HT-29 (cell line): ENCODE measurements at regions not wholly inside any gene's neighbourhood (a gene's known extent, or its start where the extent isn't known, plus 50 kb on each side); places are given as distances from the start of the nearest gene placed in this dataset.

ENCODE experiments used
- DNase-seq: peaks from one replicate; pipeline ENCODE4 v3.0.0-alpha.2; 2015; ENCODE audit warnings: low spot score

DNA sequence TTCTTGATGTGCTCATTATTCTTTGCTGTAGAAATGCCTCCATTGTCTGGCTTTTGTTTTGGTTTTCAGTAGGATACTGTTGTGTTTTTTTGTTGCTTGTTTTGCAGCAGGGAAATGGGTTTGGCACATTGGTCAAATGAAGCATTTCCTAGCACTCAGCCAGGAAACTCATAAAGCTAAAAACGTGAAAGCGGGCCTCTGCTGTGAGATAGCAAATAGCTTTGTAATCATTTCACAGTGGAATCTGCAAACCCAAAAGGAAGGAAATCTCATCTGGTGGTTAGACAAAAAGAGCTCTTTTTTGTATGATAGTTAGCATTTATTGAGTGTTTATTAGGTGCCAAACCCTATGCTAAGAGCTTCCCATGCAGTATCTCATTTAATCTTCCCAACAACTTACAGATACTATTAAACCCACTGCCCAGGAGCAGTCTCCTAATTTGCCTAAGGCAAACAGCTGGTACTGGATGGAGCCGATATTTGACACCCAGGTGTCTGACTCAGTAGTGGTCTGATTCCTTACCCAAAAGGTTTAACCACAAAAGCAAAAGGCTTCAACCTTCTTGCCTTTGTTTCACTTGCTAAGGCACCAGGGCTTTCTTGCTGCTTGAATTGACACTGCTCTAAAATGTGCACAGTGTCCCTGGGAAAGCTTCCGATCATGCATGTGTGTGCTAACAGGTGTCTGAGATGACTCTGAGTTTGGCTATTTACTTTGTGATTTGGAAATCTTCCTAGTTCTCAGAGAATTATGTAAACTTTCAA is 527.9 kb upstream of the MDFIC2 start:
- no peak for DNase-seq

DNA sequence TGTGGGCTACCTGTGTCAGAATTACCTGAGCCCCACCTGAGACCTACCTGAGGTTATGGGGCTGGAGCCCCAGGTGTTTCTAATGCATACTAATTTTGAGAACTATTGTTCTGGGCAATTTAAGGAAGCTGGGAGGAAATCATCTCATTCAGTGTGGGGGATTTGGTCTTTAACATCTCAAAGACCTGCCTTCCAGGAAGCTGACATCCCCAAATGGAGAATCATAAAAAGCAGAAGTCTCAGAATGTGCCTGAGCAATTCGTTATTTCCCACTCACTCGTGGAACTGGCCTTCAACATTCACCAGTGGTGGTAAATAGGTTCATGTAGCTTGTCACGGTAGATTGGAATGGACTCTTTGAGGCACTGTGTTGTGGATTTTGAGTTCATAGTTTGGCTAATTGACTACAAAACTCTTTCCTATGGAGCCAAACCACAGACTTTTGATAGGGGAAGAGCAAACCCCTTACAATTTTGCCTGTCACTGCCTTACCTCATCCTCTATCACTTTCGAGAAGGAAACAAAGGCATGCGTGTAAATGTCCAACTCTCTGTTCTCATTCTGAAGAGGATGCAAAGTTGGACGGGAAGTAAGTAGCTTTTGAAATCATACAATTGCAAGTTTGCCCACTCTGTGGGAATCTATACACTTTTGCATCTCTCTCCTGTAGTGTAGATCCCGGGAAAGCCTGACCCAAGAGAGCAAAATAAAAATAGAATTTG is 521.0 kb upstream of the MDFIC2 start:
- DNase-seq, result no peak

DNA sequence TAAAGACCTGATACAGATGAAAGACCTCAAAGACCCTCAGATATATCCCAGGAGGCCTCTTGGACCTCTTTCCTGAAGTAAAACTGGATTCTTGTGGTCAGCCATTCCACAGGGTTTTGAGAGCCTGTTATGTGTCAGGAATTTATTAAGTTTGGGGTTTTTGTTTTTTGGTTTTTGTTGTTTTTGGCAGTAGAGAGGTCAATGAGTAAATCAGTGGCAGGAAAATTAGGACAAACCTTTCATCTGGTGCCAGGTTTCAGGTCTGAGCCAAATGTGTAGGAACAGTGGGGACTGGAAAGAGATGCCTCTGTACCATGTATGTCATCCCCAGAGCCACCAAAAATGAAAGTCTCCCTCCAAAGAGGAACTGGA is 520.4 kb upstream of the MDFIC2 start:
- no peak for DNase-seq

DNA sequence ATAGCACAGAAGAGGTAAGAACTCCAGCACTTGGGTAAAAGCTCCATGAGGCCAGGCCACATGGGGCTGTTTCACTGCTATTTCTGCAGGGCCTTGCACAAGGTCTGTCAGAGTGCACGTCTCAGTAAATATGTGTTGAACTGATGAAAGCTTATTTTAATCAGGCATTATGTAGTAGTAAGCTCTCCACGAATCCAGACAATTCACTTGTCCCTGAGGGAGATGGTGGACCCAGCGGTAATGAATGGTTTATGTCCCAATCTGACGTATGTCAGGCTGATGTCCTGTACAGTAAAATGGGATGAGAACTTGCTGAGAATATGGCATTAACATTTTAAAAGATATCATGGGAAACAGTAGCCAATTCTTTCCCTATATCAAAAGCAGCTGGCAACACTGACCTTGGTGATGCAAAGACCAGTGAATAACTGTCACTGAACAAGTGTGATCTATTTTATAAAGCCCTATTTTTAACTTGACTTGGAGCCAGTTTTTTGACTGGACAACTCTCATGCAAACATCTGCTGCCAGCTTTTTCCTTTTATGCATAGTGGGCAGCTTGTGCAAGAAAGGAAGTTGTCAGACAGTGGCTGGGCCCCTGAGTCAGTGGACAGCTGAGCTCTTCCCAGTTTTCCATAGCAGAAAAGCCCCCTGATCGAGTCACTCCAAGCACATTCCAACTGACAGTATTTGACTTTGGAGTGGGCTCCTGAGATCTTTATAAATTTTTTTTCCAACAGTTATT is 519.8 kb upstream of the MDFIC2 start:
- no peak for DNase-seq

DNA sequence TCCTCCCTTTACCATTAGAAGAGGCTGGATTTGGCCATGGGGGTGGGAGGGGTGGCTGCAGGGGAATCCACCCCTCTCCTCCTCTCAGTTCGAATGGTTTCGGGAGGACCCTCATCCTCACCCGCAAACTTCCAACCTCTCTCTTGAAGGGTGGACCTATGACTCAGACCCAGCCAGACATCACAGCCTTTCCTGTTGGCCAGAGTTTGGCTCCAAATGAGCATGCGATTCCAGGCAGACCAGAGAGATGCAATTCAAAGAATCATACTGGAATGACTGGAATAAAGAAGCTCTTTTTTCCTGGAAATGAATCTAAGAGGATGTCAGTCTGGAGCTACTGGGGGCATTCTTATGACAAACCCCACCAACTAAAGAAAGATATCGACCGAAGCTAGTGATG is 516.7 kb upstream of the MDFIC2 start:
- DNase-seq, result no peak

DNA sequence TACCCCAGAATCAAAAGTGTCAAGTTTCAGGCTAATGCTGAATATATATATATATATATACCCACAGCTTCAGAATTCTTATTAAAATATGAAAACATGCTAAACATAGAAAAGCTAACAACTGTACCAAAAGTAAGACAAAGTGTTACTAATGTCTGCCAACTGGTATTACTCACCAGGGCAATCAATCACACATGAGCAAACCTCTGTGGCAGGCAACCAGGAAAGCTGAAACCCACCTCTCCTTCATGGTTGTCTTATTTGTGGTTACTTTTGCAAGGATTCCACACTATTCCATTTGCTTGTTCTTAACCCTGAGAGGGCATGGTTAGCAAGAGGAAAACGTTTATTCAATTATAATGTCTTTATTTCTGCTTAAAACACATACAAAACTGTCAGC is 512.3 kb upstream of the MDFIC2 start:
- no peak for DNase-seq

DNA sequence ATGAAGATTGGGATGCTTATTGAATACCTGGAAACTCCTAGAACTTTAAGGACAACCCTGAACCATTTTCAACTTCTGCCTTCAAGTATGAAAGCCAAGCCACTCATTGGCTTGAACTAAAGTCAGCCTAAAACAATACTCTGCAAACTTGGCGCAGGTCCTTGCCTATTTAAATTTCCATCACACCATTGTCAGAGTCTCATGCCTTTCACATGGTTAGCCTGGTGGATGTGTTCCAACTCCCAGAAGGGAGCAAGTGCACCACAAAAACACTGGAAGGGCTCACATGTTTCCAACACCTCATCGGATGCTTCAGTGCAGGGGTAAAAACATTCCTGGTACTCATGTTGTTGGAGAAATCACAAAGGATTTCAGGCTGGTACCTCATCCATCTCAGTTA is 511.6 kb upstream of the MDFIC2 start:
- no peak for DNase-seq

DNA sequence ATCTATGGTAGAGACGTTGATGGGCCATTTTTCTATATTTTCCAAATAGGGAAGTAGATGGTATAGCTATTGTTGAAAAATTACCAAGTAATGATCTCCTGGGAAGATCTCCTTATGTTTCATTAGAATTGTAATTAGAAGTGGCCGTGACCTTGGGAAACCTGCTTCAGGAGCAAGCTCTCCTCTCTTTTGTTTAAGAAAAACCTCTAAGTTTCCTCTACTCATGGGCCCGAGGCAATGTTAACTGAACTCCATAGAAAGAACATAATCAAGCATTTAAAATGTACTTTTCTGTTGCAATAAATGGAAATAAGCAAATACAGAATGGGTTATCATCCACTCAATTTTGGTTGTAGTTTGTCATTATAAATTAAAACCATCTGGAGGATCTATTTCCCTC is 511.2 kb upstream of the MDFIC2 start:
- no peak for DNase-seq

DNA sequence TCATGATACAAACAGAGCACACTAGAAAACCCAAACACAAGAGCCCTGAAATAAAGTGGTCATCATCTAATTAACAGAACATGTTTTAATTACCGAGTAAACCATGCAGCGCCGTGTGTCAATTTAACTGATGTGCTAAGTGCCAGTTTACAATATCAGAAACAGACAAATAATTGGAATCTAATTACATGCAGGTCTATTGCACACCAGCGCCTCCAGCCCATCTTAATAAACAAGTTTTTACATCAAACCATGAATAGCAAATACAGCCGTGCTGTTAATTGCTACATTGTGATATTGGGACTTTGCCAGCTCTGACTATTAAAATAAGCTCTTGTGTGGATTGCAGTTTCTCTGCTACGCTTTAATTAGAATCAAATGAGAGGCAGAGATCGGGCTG is 510.2 kb upstream of the MDFIC2 start:
- DNase-seq, result no peak

DNA sequence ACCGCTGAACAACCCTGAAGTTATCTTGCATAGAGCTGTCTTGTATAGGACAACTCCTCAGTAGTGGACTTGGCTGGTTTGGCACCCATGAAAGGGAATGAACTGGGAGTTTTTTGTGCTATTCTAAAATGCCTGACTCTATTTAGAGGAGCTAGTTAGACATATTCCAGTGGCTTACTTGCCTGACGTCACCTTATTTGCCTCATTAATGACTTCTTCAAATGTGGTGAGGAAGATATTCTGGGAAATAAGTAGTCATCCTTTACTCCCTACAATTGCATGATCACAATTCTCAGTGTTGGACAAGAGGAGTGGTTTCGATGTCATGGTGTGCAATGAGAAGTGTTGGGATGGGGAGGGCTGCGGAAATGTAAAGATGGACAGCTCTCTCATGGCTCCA is 509.2 kb upstream of the MDFIC2 start:
- no peak for DNase-seq

DNA sequence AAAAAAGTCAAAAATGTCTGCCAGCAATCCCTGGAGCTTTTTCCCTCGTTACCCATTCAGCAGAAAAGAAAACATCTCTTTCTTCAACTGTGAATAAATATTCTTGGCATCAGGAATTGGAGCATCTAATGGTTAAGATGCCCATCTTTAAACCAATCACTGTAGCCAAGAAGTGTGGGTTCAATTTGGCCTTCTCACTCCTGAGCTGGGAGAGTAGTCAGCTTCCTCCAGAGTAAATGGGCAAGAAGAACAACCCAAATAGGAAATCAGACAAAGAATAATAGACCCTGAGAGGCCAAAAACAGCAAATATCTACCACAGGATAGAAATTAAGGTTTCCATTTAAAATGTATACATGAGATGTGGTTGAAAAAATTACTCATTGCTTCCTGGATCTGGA is 508.0 kb upstream of the MDFIC2 start:
- DNase-seq, result no peak

DNA sequence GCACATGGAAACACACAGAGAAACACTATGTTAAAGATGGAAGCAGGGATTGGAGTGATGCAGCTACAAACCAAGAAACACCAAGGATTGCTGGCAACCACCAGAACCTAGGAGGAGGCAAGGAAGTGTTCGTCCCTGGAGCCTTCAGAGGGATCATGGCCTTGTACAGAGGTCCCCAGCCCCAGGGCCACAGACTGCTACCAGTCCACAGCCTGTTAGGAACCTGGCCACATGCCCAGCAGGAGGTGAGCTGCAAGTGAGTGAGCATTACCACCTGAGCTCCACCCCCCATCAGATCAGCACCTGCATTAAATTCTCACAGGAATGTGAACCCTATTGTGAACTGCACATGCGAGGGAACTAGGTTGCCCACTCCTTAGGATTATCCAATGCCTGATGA is 505.7 kb upstream of the MDFIC2 start:
- DNase-seq, result no peak

DNA sequence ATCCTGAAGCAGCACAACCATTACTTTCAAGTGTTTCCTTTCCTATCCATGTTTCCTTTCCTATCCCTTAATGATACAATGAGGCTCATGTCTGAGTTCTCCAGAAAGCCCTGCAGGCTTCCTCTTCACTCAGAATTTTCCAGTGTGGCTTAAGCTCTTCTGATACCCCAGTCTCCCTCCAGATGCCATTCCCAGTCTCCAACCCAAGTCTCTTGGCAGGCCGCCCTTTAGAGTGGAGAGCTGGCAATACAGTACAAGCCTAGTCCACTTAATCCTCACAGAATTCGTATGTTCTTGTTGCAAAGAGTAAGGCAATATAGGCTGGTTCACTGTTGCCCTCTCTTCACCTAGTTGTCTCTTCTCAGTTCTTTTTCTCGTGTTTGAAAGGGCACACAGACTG is 503.9 kb upstream of the MDFIC2 start:
- DNase-seq, result no peak

DNA sequence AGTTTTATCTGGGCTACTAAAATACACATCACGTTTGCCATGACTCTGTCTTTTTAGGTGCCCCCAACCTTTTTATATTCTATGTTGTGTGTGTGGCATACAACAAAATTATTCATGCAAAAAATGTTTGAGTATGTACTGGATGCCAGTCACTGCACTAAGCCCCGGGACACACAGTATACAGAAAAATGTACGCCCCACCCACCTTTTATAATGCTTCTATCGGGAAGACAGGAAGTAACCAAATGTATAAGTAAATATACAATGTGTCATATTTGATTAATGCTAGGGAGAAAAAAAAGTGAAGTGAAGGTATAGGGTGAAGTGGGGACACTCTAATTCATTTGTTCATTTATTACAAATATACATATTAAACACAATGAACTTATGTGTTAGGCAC is 503.4 kb upstream of the MDFIC2 start:
- DNase-seq, result no peak

DNA sequence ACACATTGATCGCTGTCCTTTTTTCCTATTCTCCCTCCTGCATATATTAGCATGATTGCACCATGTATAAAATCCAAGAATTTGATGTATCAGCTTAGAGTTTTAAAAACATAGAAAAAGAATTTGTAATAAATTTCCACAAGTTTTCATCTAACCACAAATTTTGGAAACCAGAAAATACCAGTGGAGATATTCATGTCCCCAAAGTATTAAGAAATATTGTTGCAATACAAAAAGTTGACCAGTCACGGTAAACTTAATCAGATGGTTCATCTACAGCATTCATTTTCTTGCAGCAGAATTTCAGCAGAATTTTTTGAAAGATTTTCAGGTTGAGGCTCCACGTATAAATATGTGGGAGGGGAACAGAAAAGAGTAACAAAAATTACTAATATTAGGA is 500.9 kb upstream of the MDFIC2 start:
- DNase-seq, result no peak

DNA sequence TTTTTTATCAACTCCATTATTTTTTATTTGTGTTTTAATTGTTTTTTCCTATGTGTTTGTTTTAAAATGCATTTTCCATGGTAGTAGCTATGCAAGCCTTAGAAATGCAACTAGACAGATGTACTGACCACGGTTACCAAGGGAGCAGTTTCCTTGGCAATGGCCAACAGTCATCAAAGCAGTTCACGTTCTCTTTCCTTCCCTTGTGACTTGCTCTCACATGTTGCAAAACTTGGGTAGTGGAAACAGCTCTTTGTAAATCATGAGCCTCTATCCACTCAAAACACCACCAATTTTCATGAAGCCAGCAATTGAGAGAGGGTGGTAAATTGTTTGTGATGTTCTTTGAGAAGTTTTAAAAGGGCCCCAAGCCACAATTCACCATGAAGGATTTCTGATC is 499.4 kb upstream of the MDFIC2 start:
- DNase-seq, result no peak

DNA sequence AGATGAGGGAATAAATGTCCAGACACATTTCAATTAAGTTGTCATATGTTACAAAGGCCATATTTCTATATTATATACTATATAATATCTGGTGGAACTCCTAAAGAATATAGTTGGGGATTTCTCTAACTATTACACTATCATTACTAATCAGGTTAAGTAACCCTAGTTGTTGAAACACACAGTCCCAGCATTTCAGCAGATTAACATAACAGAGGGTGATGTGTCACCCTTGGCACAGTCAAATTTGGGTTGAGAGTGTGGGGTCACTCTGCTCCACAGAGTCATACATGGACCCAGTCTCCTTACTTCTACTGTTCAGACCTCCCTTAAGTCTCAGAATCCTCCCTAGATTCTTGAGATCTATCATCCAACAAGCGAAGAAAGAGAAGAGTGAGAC is 496.4 kb upstream of the MDFIC2 start:
- DNase-seq, result no peak

DNA sequence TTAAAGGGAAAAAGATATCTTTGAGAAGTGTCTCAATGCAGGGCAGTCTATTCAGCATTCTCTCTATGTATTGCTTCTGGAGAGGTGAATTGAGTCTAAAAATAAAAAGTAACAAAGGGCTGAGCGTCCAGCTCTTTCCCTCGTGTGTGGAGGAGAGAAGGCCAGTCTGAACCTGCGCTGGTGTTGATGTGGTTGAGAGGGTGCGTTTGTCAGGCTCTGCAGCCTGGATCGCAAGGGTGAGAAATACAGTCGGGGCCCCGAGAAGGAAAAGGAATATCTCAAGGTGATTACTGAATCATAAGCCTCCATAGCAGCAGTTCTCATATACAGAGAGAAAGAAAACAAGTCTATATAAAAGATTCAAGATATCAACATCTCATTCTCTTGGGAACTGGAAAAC is 494.1 kb upstream of the MDFIC2 start:
- DNase-seq, result no peak

DNA sequence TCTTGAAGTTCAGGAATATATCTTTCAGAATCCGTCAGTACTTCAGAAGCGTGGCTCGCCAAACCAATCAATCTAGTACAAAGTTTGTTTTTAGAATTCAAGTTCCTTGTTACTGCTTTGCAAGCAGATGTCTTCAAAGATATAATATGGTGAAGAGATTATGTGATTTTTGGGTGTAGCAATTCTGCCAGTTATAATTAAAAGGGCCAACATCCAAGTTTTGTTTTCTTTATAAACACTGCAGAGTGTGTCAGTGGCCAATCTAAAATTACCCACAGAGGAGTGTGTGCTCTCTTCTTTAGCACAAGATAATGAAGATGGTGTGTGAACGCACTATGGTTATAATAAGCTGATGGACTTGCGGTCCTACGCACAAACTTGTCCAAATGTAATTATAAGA is 493.6 kb upstream of the MDFIC2 start:
- DNase-seq, result no peak

DNA sequence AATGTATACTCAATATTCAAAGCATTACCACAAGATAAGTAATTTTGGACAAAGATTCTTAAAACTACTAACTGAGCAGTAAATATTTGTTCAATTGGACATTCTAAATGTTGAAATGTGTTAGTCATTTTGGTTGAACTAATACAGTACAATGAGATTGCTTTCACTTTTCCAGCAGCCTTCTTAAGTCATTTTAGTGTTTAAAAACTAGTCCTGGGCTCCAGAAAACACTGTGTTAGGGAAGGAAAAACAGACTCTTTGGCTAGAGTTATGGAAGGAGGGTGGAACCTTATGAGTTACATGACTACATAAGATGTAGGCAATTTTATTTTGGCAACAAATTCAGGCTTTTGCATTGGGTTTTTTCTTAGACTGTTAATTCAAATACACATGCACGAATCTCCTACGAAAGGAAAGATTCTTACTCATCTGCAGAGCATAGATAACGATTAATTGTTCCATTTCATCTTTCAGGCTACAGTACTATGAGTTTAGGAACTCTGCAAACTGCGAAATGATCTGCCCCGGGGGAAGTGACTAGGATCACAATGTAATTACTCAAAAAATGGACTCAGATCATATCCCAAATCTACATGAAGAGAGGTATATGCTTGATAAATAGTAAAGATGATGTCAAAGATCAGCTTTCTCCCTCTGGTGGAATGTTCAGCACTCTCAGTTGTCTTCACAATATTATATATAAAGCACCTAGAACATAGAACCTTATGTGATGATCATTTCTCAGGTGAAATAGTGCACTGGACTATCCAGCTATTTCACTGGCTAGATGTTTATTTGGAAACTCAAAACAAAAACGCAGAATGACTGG is 492.8 kb upstream of the MDFIC2 start:
- no peak for DNase-seq

DNA sequence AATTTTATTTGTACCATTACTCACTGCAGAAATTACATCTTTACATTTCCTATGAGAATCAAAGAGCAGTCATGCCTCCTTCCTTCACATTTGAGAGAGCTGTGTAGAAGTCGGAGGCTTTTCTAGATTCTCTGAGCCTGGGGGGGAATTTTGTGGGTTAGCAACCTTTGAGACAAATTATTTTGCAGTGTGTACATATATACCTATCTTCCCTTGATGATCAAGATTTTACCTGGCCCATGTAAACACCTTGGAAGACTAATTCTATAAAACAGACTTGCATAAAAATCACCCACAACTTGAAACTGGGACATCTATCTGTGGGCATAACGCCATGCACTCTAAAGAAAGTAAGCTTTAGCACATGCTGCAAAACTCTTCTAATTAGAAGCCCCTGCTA is 491.5 kb upstream of the MDFIC2 start:
- DNase-seq, result no peak

DNA sequence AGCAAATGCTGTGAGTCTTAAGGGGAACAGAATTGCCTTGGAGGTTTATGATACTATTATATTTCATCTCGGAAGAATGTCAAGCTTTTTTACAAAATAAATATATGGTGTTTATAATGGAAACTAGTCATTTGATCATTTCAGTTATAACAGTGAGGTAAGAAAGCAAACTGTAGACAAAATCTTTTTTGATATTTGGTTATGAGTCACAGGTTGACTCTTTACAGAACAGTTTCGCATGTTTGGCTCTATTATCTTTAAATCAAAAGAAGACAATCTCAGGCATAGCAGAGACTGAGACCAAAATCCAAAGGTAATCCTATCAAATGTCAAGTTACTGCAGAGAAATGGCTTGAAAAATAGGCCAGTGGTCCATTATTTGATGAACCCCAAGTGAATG is 490.9 kb upstream of the MDFIC2 start:
- DNase-seq, result no peak
